AG10803 (cell line): ENCODE measurements at regions not wholly inside any gene's neighbourhood (a gene's known extent, or its start where the extent isn't known, plus 50 kb on each side); places are given as distances from the start of the nearest gene placed in this dataset.

Experiments
- DNase-seq: peaks from one replicate; pipeline ENCODE4 v3.0.0; 2010; ENCODE audit warnings: low read depth
- H3K4me3 ChIP-seq: 2 replicates; pipeline ENCODE4 v1.5.1; 2011; ENCODE audit warnings: mild to moderate bottlenecking, low read length, control low read depth
- TF ChIP-seq, protein P1 (sequence below): conservative IDR thresholded peaks from 2 replicates; pipeline ENCODE4 v1.5.1; 2011; ENCODE audit warnings: mild to moderate bottlenecking, low read length, control low read depth, inconsistent platforms

DNA sequence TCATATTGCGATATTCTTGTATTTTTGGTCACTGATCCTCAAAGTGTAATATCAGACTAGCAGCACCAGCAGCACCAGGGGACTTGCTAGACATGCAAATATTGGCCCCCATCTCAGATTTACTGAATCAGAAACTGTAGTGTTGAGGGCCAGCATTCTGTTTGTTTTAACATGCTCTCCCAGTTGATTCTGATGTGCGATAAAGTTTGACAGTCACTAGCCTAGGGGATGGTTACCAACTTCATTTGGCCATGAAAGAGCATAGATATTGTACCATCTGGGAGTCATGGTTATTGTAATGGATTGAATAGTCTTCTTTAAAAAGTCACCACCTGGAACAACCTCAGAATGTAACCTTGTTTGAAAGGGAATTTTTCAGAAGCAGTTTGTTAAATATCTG is 1090.4 kb upstream of the RAG2 start:
- H3K4me3 ChIP-seq, result no peak overlapping the region
- TF ChIP-seq, protein P1, sequence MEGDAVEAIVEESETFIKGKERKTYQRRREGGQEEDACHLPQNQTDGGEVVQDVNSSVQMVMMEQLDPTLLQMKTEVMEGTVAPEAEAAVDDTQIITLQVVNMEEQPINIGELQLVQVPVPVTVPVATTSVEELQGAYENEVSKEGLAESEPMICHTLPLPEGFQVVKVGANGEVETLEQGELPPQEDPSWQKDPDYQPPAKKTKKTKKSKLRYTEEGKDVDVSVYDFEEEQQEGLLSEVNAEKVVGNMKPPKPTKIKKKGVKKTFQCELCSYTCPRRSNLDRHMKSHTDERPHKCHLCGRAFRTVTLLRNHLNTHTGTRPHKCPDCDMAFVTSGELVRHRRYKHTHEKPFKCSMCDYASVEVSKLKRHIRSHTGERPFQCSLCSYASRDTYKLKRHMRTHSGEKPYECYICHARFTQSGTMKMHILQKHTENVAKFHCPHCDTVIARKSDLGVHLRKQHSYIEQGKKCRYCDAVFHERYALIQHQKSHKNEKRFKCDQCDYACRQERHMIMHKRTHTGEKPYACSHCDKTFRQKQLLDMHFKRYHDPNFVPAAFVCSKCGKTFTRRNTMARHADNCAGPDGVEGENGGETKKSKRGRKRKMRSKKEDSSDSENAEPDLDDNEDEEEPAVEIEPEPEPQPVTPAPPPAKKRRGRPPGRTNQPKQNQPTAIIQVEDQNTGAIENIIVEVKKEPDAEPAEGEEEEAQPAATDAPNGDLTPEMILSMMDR, result no peak
- DNase-seq, result no peak

DNA sequence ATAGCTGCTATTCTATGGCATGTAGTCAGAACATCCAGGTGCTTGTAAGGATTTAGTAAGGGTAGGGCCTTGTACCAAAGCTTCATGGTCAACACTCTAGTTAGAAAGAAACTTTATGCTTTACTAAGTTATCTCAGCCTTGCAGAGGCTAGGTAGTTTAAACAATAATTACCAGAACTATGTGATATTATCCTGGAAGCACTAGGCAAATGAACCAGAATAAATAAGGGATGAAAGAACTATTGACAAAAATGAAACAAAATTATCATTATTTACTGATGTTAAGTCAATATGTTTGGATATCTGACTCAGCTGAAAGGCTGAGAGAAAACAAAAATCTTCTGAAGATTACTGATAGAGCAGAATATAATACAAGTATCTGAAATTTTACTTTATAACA is 1089.1 kb upstream of the RAG2 start:
- TF ChIP-seq, protein P1, result no peak
- no peak overlapping the region for H3K4me3 ChIP-seq
- no peak for DNase-seq

DNA sequence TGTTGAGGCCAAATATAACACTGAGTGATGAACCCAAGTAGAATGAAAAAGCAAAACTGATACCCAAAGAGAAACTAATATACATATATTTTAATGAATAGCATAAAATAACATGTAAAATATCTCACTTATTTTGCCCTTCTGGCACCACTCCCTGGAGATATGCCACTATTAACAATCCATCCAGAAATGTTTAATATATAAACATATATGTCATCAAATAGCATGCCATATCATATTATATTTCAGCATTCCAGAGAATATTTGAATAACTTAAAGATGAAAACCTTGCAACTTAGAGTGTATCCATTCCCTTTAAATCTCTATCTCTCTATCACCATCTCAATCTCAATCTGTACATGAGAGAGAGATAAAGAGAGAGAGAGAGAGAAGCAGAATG is 1073.3 kb upstream of the RAG2 start:
- no peak overlapping the region for H3K4me3 ChIP-seq
- no peak for DNase-seq
- TF ChIP-seq, protein P1, result no peak

DNA sequence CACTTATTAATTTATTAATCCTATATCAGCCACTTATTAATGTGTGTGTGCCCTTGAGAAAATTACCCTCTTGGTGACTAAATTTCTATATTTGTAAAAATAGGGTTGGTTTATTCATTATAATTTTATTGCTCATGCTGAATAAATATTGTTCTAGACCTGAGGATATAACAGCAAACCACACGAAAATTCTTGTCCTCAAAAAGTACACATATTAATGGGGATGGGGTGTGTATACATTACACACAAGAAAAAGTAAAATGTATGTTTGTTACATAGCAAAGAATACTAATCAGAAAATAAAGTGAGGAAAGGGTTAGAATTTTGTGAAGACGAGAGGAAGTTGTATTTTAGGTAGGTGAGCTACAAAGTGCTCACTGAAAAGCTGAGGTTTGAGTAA is 1068.9 kb upstream of the RAG2 start:
- TF ChIP-seq, protein P1, result no peak
- no peak overlapping the region for H3K4me3 ChIP-seq
- DNase-seq, result no peak

DNA sequence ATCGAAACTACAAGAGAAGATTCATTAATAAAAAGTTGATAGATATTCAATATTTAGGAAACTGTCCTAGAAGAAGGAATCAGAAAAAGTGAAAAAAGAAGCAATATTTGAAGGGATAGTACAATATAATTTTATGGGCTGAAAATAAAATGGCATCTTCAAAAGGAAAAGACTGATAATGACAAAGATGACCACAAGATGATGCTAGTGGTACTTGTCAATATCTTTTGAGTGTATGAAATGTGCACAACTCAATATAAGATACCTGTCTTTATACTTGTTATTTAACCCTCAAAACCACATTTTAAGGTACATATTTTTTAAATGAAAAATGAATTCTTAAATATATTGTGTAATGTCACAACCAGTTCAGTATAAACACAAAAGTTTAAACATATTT is 1059.6 kb upstream of the RAG2 start:
- no peak overlapping the region for H3K4me3 ChIP-seq
- TF ChIP-seq, protein P1, result peak; percentile 19; the same call in 1 of the 2 replicates
- DNase-seq, result no peak

DNA sequence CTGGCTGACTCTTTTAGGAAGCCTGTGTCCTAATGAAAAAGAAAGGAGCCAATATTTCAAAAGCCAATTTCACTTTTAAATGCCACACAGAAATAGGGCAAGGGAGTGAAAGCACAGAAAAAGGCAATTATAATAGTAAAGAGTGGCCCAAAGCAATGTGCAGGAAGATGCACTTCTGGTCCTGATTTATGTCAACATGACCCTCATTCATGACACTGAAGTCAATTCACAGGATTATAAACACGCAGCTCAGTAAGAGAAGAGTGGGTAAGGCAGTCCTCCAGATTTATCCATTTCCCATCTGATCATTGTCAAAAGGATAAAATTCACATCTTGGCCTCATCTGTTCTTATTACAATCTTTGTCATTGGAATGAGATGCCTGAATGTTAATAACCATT is 1049.7 kb upstream of the RAG2 start:
- H3K4me3 ChIP-seq, result no peak overlapping the region
- TF ChIP-seq, protein P1, result no peak
- DNase-seq, result no peak

DNA sequence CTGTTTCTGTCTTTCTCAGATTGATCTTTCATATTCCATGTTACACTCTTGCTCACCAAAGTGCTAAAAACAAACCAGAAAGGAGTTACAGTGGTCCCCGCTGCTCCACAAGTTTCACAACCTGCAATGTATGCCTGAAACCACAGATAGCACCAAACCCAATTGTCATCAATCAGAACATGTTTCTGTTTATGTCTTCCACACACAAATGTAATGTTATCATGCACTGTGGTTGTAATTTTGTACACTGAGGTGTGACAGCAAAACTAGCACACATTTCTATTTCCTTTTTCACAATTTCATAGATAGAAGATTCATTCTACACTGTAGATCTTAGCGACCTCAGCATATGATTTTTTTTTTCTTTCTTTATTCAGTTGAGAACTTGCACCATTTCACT is 1045.9 kb upstream of the RAG2 start:
- no peak overlapping the region for H3K4me3 ChIP-seq
- DNase-seq, result no peak
- TF ChIP-seq, protein P1, result no peak
